Liver (tissue), 7 donors: ENCODE measurements at regions not wholly inside any gene's neighbourhood (a gene's known extent, or its start where the extent isn't known, plus 50 kb on each side); places are given as distances from the start of the nearest gene placed in this dataset.

Experiments used
- DNase-seq: peaks from one replicate; pipeline ENCODE4 v3.0.0-alpha.2; 2017; ENCODE audit warnings: low spot score
- H3K27ac ChIP-seq, 2 donors: one replicate each; pipeline ENCODE4 v1.7.0; 2013; ENCODE audit warnings: inconsistent platforms in 2 of 2, low read length in 2 of 2, control low read depth in 1 of 2, low read depth in 1 of 2, mild to moderate bottlenecking in 1 of 2
- H3K27me3 ChIP-seq, 4 donors: one replicate each; pipeline versions ENCODE4 v1.6.1 to v1.7.0; 2013; ENCODE audit warnings: low read length in 3 of 4, inconsistent platforms in 1 of 4, mild to moderate bottlenecking in 1 of 4, moderate library complexity in 1 of 4; ENCODE audit not compliant: control insufficient read depth in 4 of 4, insufficient read depth in 4 of 4
- H3K36me3 ChIP-seq, 4 donors: one replicate each; pipeline versions ENCODE4 v1.6.1 to v1.7.0; 2013; ENCODE audit warnings: low read length in 3 of 4, mild to moderate bottlenecking in 3 of 4, low read depth in 1 of 4, moderate library complexity in 1 of 4; ENCODE audit not compliant: control insufficient read depth in 4 of 4, insufficient read depth in 3 of 4
- H3K4me1 ChIP-seq, 4 donors: one replicate each; pipeline versions ENCODE4 v1.6.1 to v1.7.0; 2013; ENCODE audit warnings: low read length in 3 of 4, mild to moderate bottlenecking in 3 of 4, moderate library complexity in 1 of 4; ENCODE audit not compliant: control insufficient read depth in 4 of 4, insufficient read depth in 4 of 4
- H3K4me3 ChIP-seq, 3 donors: one replicate each; pipeline versions ENCODE4 v1.6.1 to v1.7.0; 2013; ENCODE audit warnings: low read length in 3 of 3, control low read depth in 1 of 3, low read depth in 1 of 3, mild to moderate bottlenecking in 1 of 3
- H3K9ac ChIP-seq, 2 donors: one replicate each; pipeline ENCODE4 v1.7.0; 2013; ENCODE audit warnings: low read length in 2 of 2, mild to moderate bottlenecking in 2 of 2, moderate library complexity in 2 of 2, control low read depth in 1 of 2, low read depth in 1 of 2
- H3K9me3 ChIP-seq, 4 donors: one replicate each; pipeline versions ENCODE4 v1.6.1 to v1.7.0; 2013; ENCODE audit warnings: low read length in 3 of 4; ENCODE audit not compliant: control insufficient read depth in 4 of 4
- FOXA1 ChIP-seq: IDR thresholded peaks from 2 replicates; pipeline ENCODE4 v1.6.1; 2016; ENCODE audit warnings: antibody characterized with exemption
- GABPA ChIP-seq, 2 donors: IDR thresholded peaks in 1 of 2; conservative IDR thresholded peaks in 1 of 2; 2 replicates each; pipeline ENCODE4 v1.6.1; 2016; ENCODE audit warnings: antibody characterized with exemption in 2 of 2, mild to moderate bottlenecking in 1 of 2, moderate library complexity in 1 of 2
- JUND ChIP-seq, 2 donors: IDR thresholded peaks; 2 replicates each; pipeline ENCODE4 v1.6.1; 2016; ENCODE audit warnings: antibody characterized with exemption in 2 of 2
- NR2F2 ChIP-seq: IDR thresholded peaks from 2 replicates; pipeline ENCODE4 v1.6.1; 2016; ENCODE audit warnings: antibody characterized with exemption
- SP1 ChIP-seq: IDR thresholded peaks from 2 replicates; pipeline ENCODE4 v1.6.1; 2018; ENCODE audit warnings: antibody characterized with exemption, mild to moderate bottlenecking
- WGBS: extraction: QIAGEN DNeasy Blood & Tissue Kit; methylation state at CpG from one replicate; pipeline ENCODE4 v1.1.7; 2013; 5-methylcytosine and 5-hydroxymethylcytosine counted together
- TF ChIP-seq, protein P1 (sequence below): IDR thresholded peaks from 2 replicates; pipeline ENCODE4 v1.6.1; 2016; ENCODE audit warnings: antibody characterized with exemption, mild to moderate bottlenecking
- TF ChIP-seq, protein P2 (sequence below): IDR thresholded peaks from 2 replicates; pipeline ENCODE4 v1.6.1; 2016; ENCODE audit warnings: antibody characterized with exemption
- TF ChIP-seq, protein P3 (sequence below): IDR thresholded peaks from 2 replicates; pipeline ENCODE4 v1.6.1; 2016; ENCODE audit warnings: antibody characterized with exemption
- TF ChIP-seq, protein P4 (sequence below): IDR thresholded peaks from 2 replicates; pipeline ENCODE4 v1.6.1; 2016; ENCODE audit warnings: antibody characterized with exemption
- donor health status: healthy.
- donor health status: healthy.
- donor health status: healthy.
- donor health status: healthy.

GRCh38 chr13:83995930-83996329 is 113.7 kb upstream of the SLITRK1 start:
- TF ChIP-seq SP1 = no peak
- TF ChIP-seq, protein P1, sequence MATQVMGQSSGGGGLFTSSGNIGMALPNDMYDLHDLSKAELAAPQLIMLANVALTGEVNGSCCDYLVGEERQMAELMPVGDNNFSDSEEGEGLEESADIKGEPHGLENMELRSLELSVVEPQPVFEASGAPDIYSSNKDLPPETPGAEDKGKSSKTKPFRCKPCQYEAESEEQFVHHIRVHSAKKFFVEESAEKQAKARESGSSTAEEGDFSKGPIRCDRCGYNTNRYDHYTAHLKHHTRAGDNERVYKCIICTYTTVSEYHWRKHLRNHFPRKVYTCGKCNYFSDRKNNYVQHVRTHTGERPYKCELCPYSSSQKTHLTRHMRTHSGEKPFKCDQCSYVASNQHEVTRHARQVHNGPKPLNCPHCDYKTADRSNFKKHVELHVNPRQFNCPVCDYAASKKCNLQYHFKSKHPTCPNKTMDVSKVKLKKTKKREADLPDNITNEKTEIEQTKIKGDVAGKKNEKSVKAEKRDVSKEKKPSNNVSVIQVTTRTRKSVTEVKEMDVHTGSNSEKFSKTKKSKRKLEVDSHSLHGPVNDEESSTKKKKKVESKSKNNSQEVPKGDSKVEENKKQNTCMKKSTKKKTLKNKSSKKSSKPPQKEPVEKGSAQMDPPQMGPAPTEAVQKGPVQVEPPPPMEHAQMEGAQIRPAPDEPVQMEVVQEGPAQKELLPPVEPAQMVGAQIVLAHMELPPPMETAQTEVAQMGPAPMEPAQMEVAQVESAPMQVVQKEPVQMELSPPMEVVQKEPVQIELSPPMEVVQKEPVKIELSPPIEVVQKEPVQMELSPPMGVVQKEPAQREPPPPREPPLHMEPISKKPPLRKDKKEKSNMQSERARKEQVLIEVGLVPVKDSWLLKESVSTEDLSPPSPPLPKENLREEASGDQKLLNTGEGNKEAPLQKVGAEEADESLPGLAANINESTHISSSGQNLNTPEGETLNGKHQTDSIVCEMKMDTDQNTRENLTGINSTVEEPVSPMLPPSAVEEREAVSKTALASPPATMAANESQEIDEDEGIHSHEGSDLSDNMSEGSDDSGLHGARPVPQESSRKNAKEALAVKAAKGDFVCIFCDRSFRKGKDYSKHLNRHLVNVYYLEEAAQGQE = no peak
- no peak for TF ChIP-seq JUND (IDR thresholded peaks at IDR 0.05)
- TF ChIP-seq, protein P2, sequence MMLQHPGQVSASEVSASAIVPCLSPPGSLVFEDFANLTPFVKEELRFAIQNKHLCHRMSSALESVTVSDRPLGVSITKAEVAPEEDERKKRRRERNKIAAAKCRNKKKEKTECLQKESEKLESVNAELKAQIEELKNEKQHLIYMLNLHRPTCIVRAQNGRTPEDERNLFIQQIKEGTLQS = no peak
- TF ChIP-seq, protein P3, sequence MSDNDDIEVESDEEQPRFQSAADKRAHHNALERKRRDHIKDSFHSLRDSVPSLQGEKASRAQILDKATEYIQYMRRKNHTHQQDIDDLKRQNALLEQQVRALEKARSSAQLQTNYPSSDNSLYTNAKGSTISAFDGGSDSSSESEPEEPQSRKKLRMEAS = no peak
- TF ChIP-seq, protein P4, sequence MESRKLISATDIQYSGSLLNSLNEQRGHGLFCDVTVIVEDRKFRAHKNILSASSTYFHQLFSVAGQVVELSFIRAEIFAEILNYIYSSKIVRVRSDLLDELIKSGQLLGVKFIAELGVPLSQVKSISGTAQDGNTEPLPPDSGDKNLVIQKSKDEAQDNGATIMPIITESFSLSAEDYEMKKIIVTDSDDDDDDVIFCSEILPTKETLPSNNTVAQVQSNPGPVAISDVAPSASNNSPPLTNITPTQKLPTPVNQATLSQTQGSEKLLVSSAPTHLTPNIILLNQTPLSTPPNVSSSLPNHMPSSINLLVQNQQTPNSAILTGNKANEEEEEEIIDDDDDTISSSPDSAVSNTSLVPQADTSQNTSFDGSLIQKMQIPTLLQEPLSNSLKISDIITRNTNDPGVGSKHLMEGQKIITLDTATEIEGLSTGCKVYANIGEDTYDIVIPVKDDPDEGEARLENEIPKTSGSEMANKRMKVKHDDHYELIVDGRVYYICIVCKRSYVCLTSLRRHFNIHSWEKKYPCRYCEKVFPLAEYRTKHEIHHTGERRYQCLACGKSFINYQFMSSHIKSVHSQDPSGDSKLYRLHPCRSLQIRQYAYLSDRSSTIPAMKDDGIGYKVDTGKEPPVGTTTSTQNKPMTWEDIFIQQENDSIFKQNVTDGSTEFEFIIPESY = no peak
- no peak for TF ChIP-seq NR2F2
- no peak for TF ChIP-seq GABPA (IDR thresholded peaks at IDR 0.05 in 1 of 2, conservative IDR thresholded peaks at IDR 0.05 in 1 of 2)
- no peak for TF ChIP-seq FOXA1
- H3K36me3 ChIP-seq = no peaks in the 10 kb centered on the region
- H3K4me1 ChIP-seq = no peaks in the 10 kb centered on the region
- H3K9ac ChIP-seq = no peak overlapping the region
- no peaks in the 10 kb centered on the region for H3K9me3 ChIP-seq
- no peak overlapping the region for H3K4me3 ChIP-seq
- 89% methylated on average over 7 of the region's 7 CpGs for WGBS
- no peaks in the 10 kb centered on the region for H3K27me3 ChIP-seq
- DNase-seq = no peak
- H3K27ac ChIP-seq = no peak overlapping the region

GRCh38 chr13:83992566-83993358 is 110.5 kb upstream of the SLITRK1 start:
- DNase-seq = no peak
- H3K4me3 ChIP-seq = no peak overlapping the region
- no peak for TF ChIP-seq JUND (IDR thresholded peaks at IDR 0.05)
- TF ChIP-seq, protein P4 = no peak
- TF ChIP-seq, protein P2 = no peak
- H3K27me3 ChIP-seq = no peaks in the 10 kb centered on the region
- H3K27ac ChIP-seq = no peak overlapping the region
- WGBS = 72% methylated on average over 13 of the region's 13 CpGs
- no peaks in the 10 kb centered on the region for H3K4me1 ChIP-seq
- no peaks in the 10 kb centered on the region for H3K9me3 ChIP-seq
- H3K9ac ChIP-seq = no peak overlapping the region
- no peaks in the 10 kb centered on the region for H3K36me3 ChIP-seq
